ENCODE measurements at regions not wholly inside any gene's neighbourhood (a gene's known extent, or its start where the extent isn't known, plus 50 kb on each side); places are given as distances from the start of the nearest gene placed in this dataset.

DNA sequence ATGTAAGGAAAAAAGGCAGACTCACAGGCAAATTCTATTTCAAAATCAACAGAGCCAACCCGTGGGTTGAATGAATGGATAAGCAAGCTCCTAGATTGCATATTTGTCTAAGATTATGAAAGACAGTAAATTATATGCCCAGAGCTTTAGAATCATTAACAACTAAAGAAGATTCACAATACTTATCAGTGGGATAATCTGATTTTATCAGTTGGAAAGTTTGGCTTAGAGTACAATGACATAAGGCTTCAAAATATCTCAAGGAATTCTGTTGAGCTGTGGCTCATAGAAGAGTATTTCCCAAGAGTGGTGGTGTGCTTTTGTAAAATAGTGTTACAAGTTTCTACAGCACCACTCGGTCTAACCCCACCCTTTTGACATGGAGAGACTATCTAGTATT, 85.5 kb downstream of the ADAMTS1 start:
- Histone ChIP-seq H3K4ac (replicated peaks; ENCODE audit: insufficient read length, low read depth, low read length) (no peak overlapping the region), H3K56ac (replicated peaks; ENCODE audit: insufficient read length, low read depth, low read length) (no peak overlapping the region), H3K4me3 (ENCODE audit: extremely low read depth in 1 of 4, insufficient read depth in 2 of 4, low read depth in 3 of 4, low read length in 4 of 4) (no peak overlapping the region), H3K18ac (ENCODE audit: extremely low read depth, low read length) (no peak overlapping the region), H3K23ac (ENCODE audit: insufficient read length) (no peak overlapping the region), H4K8ac (ENCODE audit: extremely low read depth, insufficient read depth, low read length) (no peak overlapping the region), H2AFZ (ENCODE audit: low read length) (no peak overlapping the region), H3K27me3 (replicated peaks in 1 of 4; ENCODE audit: control insufficient read depth in 3 of 4, extremely low read depth in 1 of 4, insufficient read depth in 3 of 4, low read length in 3 of 4) (no peaks in the 10 kb centered on the region), H4K20me1 (replicated peaks in 1 of 2; ENCODE audit: control insufficient read depth in 1 of 2, insufficient read depth in 2 of 2, low read length in 2 of 2) (no peaks in the 10 kb centered on the region), H4K5ac (ENCODE audit: insufficient read length, low read depth, low read length) (no peak overlapping the region), H4K91ac (replicated peaks; ENCODE audit: insufficient read length, low read length) (no peak overlapping the region), H3K4me2 (ENCODE audit: insufficient read depth in 1 of 2, low read depth in 2 of 2, low read length in 2 of 2) (no peak overlapping the region), H3K79me2 (ENCODE audit: control insufficient read depth in 1 of 2, insufficient read depth in 2 of 2, low read length in 2 of 2) (no peaks in the 10 kb centered on the region), H3K36me3 (ENCODE audit: control insufficient read depth in 2 of 4, insufficient read depth in 4 of 4, low read length in 3 of 4) (no peaks in the 10 kb centered on the region), H2BK20ac (ENCODE audit: low read length) (no peak overlapping the region), H3K9ac (replicated peaks in 1 of 4; ENCODE audit: extremely low read depth in 1 of 4, low read depth in 3 of 4, low read length in 3 of 4) (no peak overlapping the region), H2BK5ac (ENCODE audit: low read depth, low read length) (no peak overlapping the region), H3K23me2 (ENCODE audit: low read depth, low read length) (no peaks in the 10 kb centered on the region), H2BK12ac (ENCODE audit: low read depth, low read length) (no peak overlapping the region), H2BK15ac (ENCODE audit: low read length) (no peak overlapping the region), H3K27ac (ENCODE audit: low read depth, low read length) (no peak overlapping the region), H2BK120ac (replicated peaks; ENCODE audit: low read depth, low read length) (no peak overlapping the region), H2AK5ac (ENCODE audit: low read depth, low read length) (no peak overlapping the region), H3K14ac (ENCODE audit: insufficient read length) (no peak overlapping the region), H3K79me1 (ENCODE audit: low read depth, low read length) (no peaks in the 10 kb centered on the region), H3K9me3 (ENCODE audit: insufficient read depth in 2 of 2, low read depth in 1 of 2, low read length in 1 of 2) (no peaks in the 10 kb centered on the region), H3K4me1 (replicated peaks in 1 of 4; ENCODE audit: control insufficient read depth in 3 of 4, insufficient read depth in 4 of 4, low read length in 3 of 4) (no peaks in the 10 kb centered on the region)
- CTCF ChIA-PET (ENCODE audit: partially characterized antibody) = interaction anchor here (1.1 to 1.4 kb wide), 2 partner anchors 10 to 43 kb away, joined by 3 to 6 read pairs; no protein-coding TSS in a partner anchor
- FAIRE-seq (no peak), DNase-seq (ENCODE audit: low read depth in 1 of 2, low spot score in 2 of 2) (no peak)
- 96% methylated on average over 2 of the region's 2 CpGs; no CpG with 5 or more reads in 1 of the 2 experiments for WGBS, 2 experiments (ENCODE audit: extremely low coverage in 1 of 2, insufficient coverage in 1 of 2, insufficient read length in 1 of 2, insufficient replicate concordance in 2 of 2, low coverage in 1 of 2, low lambda C conversion rate in 2 of 2, missing lambda C conversion rate in 1 of 2)
- POLR2A ChIA-PET (ENCODE audit: partially characterized antibody) = no interaction called here
- no peak for TF ChIP-seq SIN3A (conservative IDR thresholded peaks at IDR 0.05 in 1 of 2, IDR thresholded peaks at IDR 0.05 in 1 of 2; ENCODE audit: low read depth in 1 of 2, low read length in 2 of 2)
- no peak for TF ChIP-seq RBBP5 (IDR thresholded peaks at IDR 0.05; ENCODE audit: borderline replicate concordance, low read depth, low read length)
- no peak for TF ChIP-seq CTBP2 (IDR thresholded peaks at IDR 0.05; ENCODE audit: borderline replicate concordance, insufficient read depth, insufficient read length, low read length)
- TF ChIP-seq SIRT6 (IDR thresholded peaks at IDR 0.05; ENCODE audit: low read length) = no peak
- no peak for TF ChIP-seq CREB1 (IDR thresholded peaks at IDR 0.05)
- TF ChIP-seq SUZ12 (IDR thresholded peaks at IDR 0.05; ENCODE audit: low read length) = no peak
- TF ChIP-seq BCL11A (IDR thresholded peaks at IDR 0.05; ENCODE audit: low read depth in 2 of 2, low read length in 2 of 2) = no peak
- TF ChIP-seq BACH1 (IDR thresholded peaks at IDR 0.05; ENCODE audit: low read length) = no peak
- no peak for TF ChIP-seq NRF1 (IDR thresholded peaks at IDR 0.05; ENCODE audit: low read depth, low read length)
- TF ChIP-seq KDM5A (IDR thresholded peaks at IDR 0.05; ENCODE audit: low read length) = no peak
- TF ChIP-seq, protein P1, sequence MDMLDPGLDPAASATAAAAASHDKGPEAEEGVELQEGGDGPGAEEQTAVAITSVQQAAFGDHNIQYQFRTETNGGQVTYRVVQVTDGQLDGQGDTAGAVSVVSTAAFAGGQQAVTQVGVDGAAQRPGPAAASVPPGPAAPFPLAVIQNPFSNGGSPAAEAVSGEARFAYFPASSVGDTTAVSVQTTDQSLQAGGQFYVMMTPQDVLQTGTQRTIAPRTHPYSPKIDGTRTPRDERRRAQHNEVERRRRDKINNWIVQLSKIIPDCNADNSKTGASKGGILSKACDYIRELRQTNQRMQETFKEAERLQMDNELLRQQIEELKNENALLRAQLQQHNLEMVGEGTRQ (IDR thresholded peaks at IDR 0.05; ENCODE audit: low read length) = no peak
- TF ChIP-seq SAP30 (IDR thresholded peaks at IDR 0.05; ENCODE audit: insufficient read depth, insufficient replicate concordance, low read length) = no peak
- TF ChIP-seq CHD1 (IDR thresholded peaks at IDR 0.05; ENCODE audit: low read depth, low read length) = no peak
- no peak for TF ChIP-seq SP4 (IDR thresholded peaks at IDR 0.05; ENCODE audit: low read length)
- TF ChIP-seq SIX5 (IDR thresholded peaks at IDR 0.05; ENCODE audit: low read depth, low read length) = no peak

Data from H1 (cell line).